Calu3 (cell line): ENCODE measurements at regions not wholly inside any gene's neighbourhood (a gene's known extent, or its start where the extent isn't known, plus 50 kb on each side); places are given as distances from the start of the nearest gene placed in this dataset.

Experiments
- BruUV-seq: library from RNA; stranded (reverse); fragments of 400-500 nt; replicated peaks from 2 replicates; lab custom pipeline; 2021; lab: Mats Ljungman, UMichigan
- CTCF ChIA-PET: fragments of 300-600 bp; sonication (Branson Sonifier 250); formaldehyde crosslinking; loops from one replicate; lab custom pipeline; 2022; ENCODE audit warnings: antibody characterized with exemption; lab: Charles Lee
- DNase-seq: peaks from one replicate; pipeline ENCODE4 v3.0.0; 2022
- H3K27ac Mint-ChIP-seq: one replicate; pipeline ENCODE4 v1.8.0; 2022; ENCODE audit warnings: mixed read lengths; ENCODE audit not compliant: unreplicated experiment
- H3K27me3 Mint-ChIP-seq: one replicate; pipeline ENCODE4 v1.8.0; 2022; ENCODE audit warnings: mixed read lengths; ENCODE audit not compliant: unreplicated experiment
- H3K36me3 Mint-ChIP-seq: one replicate; pipeline ENCODE4 v1.8.0; 2022; ENCODE audit warnings: mild to moderate bottlenecking, moderate library complexity, mixed read lengths; ENCODE audit not compliant: insufficient read depth, unreplicated experiment
- H3K4me1 Mint-ChIP-seq: one replicate; pipeline ENCODE4 v1.8.0; 2022; ENCODE audit warnings: mild to moderate bottlenecking, low read depth, mixed read lengths; ENCODE audit not compliant: unreplicated experiment
- H3K4me3 Mint-ChIP-seq: one replicate; pipeline ENCODE4 v1.8.0; 2022; ENCODE audit warnings: mild to moderate bottlenecking, low read depth, moderate library complexity, mixed read lengths; ENCODE audit not compliant: unreplicated experiment
- H3K9me3 Mint-ChIP-seq: one replicate; pipeline ENCODE4 v1.8.0; 2022; ENCODE audit warnings: low read depth, mixed read lengths; ENCODE audit not compliant: unreplicated experiment
- intact Hi-C: fragments of 100-400 bp; cut with micrococcal nuclease; formaldehyde crosslinking; loops from one replicate; pipeline ENCODE4 v1.10.0; 2022; ENCODE audit not compliant: unreplicated experiment
- TF ChIP-seq, protein P1 (sequence below): fragments of 200-600 bp; IDR thresholded peaks from one replicate; pipeline ENCODE4 v1.8.0; 2022; ENCODE audit warnings: antibody characterized with exemption; ENCODE audit not compliant: unreplicated experiment

GRCh38 chr2:138212434-138212833 is 248.2 kb downstream of the HNMT start:
- H3K36me3 Mint-ChIP-seq: no peaks in the 10 kb centered on the region
- CTCF ChIA-PET: interaction anchor here (0.6 kb wide), 2 partner anchors 14 to 841 kb away, joined by 3 read pairs; no protein-coding TSS in a partner anchor
- H3K9me3 Mint-ChIP-seq: no peaks in the 10 kb centered on the region
- no peak for DNase-seq
- no peak overlapping the region for H3K27ac Mint-ChIP-seq
- intact Hi-C loops: no loop called here
- H3K4me1 Mint-ChIP-seq: no peaks in the 10 kb centered on the region
- TF ChIP-seq, protein P1, sequence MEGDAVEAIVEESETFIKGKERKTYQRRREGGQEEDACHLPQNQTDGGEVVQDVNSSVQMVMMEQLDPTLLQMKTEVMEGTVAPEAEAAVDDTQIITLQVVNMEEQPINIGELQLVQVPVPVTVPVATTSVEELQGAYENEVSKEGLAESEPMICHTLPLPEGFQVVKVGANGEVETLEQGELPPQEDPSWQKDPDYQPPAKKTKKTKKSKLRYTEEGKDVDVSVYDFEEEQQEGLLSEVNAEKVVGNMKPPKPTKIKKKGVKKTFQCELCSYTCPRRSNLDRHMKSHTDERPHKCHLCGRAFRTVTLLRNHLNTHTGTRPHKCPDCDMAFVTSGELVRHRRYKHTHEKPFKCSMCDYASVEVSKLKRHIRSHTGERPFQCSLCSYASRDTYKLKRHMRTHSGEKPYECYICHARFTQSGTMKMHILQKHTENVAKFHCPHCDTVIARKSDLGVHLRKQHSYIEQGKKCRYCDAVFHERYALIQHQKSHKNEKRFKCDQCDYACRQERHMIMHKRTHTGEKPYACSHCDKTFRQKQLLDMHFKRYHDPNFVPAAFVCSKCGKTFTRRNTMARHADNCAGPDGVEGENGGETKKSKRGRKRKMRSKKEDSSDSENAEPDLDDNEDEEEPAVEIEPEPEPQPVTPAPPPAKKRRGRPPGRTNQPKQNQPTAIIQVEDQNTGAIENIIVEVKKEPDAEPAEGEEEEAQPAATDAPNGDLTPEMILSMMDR: no peak
- no TSS peak for BruUV-seq
- no peak overlapping the region for H3K4me3 Mint-ChIP-seq
- H3K27me3 Mint-ChIP-seq: no peaks in the 10 kb centered on the region

DNA sequence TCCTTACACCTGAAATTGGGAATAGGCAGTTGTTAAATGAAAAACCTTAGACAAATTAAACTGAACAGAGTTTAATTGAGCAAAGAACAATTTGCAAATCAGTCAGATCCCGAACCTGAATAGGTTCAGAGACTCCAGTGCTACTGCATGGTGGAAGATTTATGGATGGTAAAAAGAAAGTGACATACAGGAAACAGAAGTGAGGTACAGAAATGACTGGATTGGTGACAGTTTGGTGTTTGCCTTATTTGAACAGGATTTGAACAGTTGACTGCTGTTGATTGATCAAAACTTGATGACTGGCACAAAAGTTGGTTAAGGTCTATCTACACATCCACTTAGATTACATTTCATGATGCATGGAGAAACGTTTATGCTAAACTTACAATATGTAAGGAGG is 248.8 kb downstream of the HNMT start:
- CTCF ChIA-PET: no interaction called here
- TF ChIP-seq, protein P1: no peak
- H3K4me1 Mint-ChIP-seq: no peaks in the 10 kb centered on the region
- no peak for DNase-seq
- H3K4me3 Mint-ChIP-seq: no peak overlapping the region
- no peaks in the 10 kb centered on the region for H3K27me3 Mint-ChIP-seq
- intact Hi-C loops: no loop called here
- no peak overlapping the region for H3K27ac Mint-ChIP-seq
- H3K9me3 Mint-ChIP-seq: no peaks in the 10 kb centered on the region
- BruUV-seq: no TSS peak
- no peaks in the 10 kb centered on the region for H3K36me3 Mint-ChIP-seq

DNA sequence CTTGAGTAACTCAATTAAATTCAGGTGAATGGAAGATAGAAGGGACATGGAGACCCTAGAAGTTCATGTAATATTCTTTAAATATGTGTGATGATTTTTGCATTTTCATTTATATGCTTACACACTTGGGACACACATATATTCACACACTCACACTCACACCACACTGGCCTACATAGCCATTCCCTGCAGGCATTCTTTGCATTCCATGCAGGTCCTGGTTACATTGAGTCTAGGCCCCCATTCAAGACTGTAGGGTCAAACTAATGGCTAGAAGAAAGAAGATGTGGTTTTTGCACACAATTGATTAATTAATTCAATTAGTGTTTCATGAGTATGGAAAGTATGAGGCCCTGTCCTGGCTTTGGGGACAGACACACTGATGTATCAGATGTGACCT is 249.4 kb downstream of the HNMT start:
- Mint-ChIP-seq H3K27ac (no peak overlapping the region), H3K4me1 (no peaks in the 10 kb centered on the region), H3K27me3 (no peaks in the 10 kb centered on the region), H3K4me3 (no peak overlapping the region), H3K36me3 (no peaks in the 10 kb centered on the region), H3K9me3 (no peaks in the 10 kb centered on the region)
- TF ChIP-seq, protein P1: no peak
- BruUV-seq: no TSS peak
- CTCF ChIA-PET: no interaction called here
- DNase-seq: no peak
- intact Hi-C loops: no loop called here

- H3K36me3 Mint-ChIP-seq: no peaks in the 10 kb centered on the region
- intact Hi-C loops: no loop called here
- no peak overlapping the region for H3K4me3 Mint-ChIP-seq
- TF ChIP-seq, protein P1: no peak
- H3K9me3 Mint-ChIP-seq: no peaks in the 10 kb centered on the region
- CTCF ChIA-PET: no interaction called here
- H3K27ac Mint-ChIP-seq: no peak overlapping the region
- DNase-seq: no peak
- BruUV-seq: no TSS peak
- no peaks in the 10 kb centered on the region for H3K27me3 Mint-ChIP-seq
- H3K4me1 Mint-ChIP-seq: peaks cover 8% of the 10 kb centered on the region
Measured at GRCh38 chr2:138215958-138216357, 251.7 kb downstream of the HNMT start.
